ENCODE measurements at regions not wholly inside any gene's neighbourhood (a gene's known extent, or its start where the extent isn't known, plus 50 kb on each side); places are given as distances from the start of the nearest gene placed in this dataset.

DNA sequence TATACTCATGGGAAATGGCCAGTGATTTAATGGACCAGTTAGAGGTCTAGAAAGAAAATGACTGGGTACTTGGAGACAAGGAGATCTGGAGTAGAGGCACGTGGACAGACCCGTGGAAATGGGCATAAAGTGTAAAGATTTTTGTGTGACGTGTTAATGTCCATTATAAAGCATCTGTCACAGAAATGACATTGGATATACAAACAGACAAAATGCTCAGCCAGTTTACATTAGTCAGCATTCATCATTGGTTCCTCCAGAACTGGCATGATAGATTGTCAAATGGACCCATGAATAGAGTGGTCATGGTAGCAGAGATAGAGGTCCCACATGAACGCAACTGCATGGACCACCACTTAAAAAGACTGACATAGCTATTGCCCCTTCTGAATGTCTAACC, 144.1 kb upstream of the GALNT15 start:
- TF ChIP-seq POLR2A (IDR thresholded peaks at IDR 0.05) (no peak), CTCF (IDR thresholded peaks at IDR 0.05) (no peak), POLR2AphosphoS5 (IDR thresholded peaks at IDR 0.05) (no peak)

All from transverse colon (tissue), 4 donors.